Uterus (tissue), 2 donors: ENCODE measurements at regions not wholly inside any gene's neighbourhood (a gene's known extent, or its start where the extent isn't known, plus 50 kb on each side); places are given as distances from the start of the nearest gene placed in this dataset.

Source experiments
- CTCF ChIP-seq, 4 experiments: fragments of 200-600 bp in 2 of 4; fragments of 450-650 bp in 2 of 4; sonication (generic) in 2 of 4; IDR thresholded peaks; one replicate each; pipeline ENCODE4 v1.5.1; 2016 to 2019; ENCODE audit warnings: antibody characterized with exemption in 4 of 4, mild to moderate bottlenecking in 2 of 4, moderate library complexity in 1 of 4
- POLR2A ChIP-seq, 2 donors: fragments of 450-650 bp; IDR thresholded peaks; one replicate each; pipeline ENCODE4 v1.6.1; 2016; ENCODE audit warnings: antibody characterized with exemption in 2 of 2, mild to moderate bottlenecking in 1 of 2, moderate library complexity in 1 of 2

GRCh38 chr7:41787651-41788350, 84.9 kb upstream of the INHBA start:
- TF ChIP-seq POLR2A (IDR thresholded peaks at IDR 0.05), result no peak
- no peak for TF ChIP-seq CTCF (IDR thresholded peaks at IDR 0.05)
